NB4 (cell line): ENCODE measurements at regions not wholly inside any gene's neighbourhood (a gene's known extent, or its start where the extent isn't known, plus 50 kb on each side); places are given as distances from the start of the nearest gene placed in this dataset.
A peak's percentile ranks its signal among the peaks of the same experiment; 100 is the strongest.

Experiments used
- DNase-seq: peaks from one replicate; pipeline ENCODE4 v3.0.0; 2010; ENCODE audit warnings: low read depth
- H3K4me3 ChIP-seq: one replicate; pipeline ENCODE4 v1.5.1; 2011; ENCODE audit warnings: mild to moderate bottlenecking, low read depth, low read length, moderate library complexity
- MAX ChIP-seq: IDR thresholded peaks from 2 replicates; pipeline ENCODE4 v1.6.1; 2011; ENCODE audit warnings: low read depth, low read length
- MYC ChIP-seq: IDR thresholded peaks from 2 replicates; pipeline ENCODE4 v1.6.1; 2011; ENCODE audit warnings: low read depth, low read length
- POLR2A ChIP-seq: IDR thresholded peaks from 2 replicates; pipeline ENCODE4 v1.6.1; 2011; ENCODE audit warnings: mild to moderate bottlenecking; ENCODE audit not compliant: insufficient read length; ENCODE audit errors: extremely low read depth
- TF ChIP-seq, protein P1 (sequence below): IDR thresholded peaks from one replicate; pipeline ENCODE4 v1.5.1; 2012; ENCODE audit warnings: low read depth, low read length

GRCh38 chr17:57174591-57174990 is 81.7 kb upstream of the MSI2 start:
- no peak for TF ChIP-seq MAX
- TF ChIP-seq POLR2A = no peak
- no peak for TF ChIP-seq MYC
- TF ChIP-seq, protein P1, sequence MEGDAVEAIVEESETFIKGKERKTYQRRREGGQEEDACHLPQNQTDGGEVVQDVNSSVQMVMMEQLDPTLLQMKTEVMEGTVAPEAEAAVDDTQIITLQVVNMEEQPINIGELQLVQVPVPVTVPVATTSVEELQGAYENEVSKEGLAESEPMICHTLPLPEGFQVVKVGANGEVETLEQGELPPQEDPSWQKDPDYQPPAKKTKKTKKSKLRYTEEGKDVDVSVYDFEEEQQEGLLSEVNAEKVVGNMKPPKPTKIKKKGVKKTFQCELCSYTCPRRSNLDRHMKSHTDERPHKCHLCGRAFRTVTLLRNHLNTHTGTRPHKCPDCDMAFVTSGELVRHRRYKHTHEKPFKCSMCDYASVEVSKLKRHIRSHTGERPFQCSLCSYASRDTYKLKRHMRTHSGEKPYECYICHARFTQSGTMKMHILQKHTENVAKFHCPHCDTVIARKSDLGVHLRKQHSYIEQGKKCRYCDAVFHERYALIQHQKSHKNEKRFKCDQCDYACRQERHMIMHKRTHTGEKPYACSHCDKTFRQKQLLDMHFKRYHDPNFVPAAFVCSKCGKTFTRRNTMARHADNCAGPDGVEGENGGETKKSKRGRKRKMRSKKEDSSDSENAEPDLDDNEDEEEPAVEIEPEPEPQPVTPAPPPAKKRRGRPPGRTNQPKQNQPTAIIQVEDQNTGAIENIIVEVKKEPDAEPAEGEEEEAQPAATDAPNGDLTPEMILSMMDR = no peak
- DNase-seq = no peak
- H3K4me3 ChIP-seq = no peak overlapping the region

DNA sequence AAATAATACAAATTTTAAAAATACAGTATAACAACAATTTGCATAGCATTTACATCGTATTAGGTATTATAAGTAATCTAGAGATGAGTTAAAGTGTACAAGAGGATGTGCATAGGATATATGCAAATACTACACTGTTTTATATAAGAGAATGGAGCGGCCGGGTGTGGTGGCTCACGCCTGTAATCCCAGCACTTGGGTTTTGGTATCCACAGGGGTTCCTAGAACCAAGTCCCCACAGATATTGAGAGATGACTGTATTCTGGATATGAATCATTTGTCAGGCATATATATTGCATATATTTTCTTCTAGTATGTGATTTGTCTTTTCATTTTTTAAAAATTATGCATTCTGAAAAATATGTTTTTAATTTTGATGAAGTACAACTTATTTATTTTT is 77.5 kb upstream of the MSI2 start:
- TF ChIP-seq MAX (no peak), POLR2A (no peak), MYC (no peak)
- TF ChIP-seq, protein P1 = no peak
- no peak overlapping the region for H3K4me3 ChIP-seq
- DNase-seq = no peak

DNA sequence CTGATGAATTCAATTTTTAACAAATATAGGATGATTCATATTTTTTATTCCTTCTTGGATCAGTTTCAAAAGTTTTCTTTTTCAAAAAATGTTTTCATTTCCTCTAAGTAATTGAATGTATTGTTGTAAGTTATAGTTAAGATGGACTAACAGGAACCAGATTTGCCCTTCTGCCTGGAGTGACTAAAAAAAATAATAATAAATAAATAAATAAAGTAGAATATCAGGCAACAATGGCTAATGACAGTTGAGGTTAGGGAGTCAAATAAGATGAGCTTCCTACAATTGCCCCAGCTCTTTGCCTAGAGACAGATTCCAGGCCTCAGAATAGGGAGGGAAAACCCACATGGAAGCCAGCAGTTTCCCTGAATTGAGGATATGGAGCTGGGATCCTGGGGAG is 73.7 kb upstream of the MSI2 start:
- no peak for DNase-seq
- TF ChIP-seq POLR2A (no peak), MYC (no peak), MAX (no peak)

GRCh38 chr17:57186226-57187019 is 69.9 kb upstream of the MSI2 start:
- no peak overlapping the region for H3K4me3 ChIP-seq
- DNase-seq = no peak
- TF ChIP-seq MYC = no peak
- no peak for TF ChIP-seq POLR2A
- TF ChIP-seq, protein P1 = no peak
- TF ChIP-seq MAX = no peak

More for the DNA sequence above, 73.7 kb upstream of the MSI2 start:
- no peak overlapping the region for H3K4me3 ChIP-seq

GRCh38 chr17:57187391-57187790 is 68.9 kb upstream of the MSI2 start:
- H3K4me3 ChIP-seq = no peak overlapping the region
- no peak for TF ChIP-seq POLR2A
- TF ChIP-seq, protein P1 = no peak
- no peak for TF ChIP-seq MAX
- no peak for TF ChIP-seq MYC
- no peak for DNase-seq

- H3K4me3 ChIP-seq = no peak overlapping the region
- TF ChIP-seq POLR2A (no peak), MAX (no peak), MYC (no peak)
- TF ChIP-seq, protein P1 = no peak
- peak; percentile 22 for DNase-seq
Observed at GRCh38 chr17:57195785-57196460, 60.4 kb upstream of the MSI2 start.
